ENCODE measurements at regions not wholly inside any gene's neighbourhood (a gene's known extent, or its start where the extent isn't known, plus 50 kb on each side); places are given as distances from the start of the nearest gene placed in this dataset.
"Not testable (repeated sequence)": the region's sequence is repeated elsewhere in the genome, so short reads cannot be mapped to it uniquely, and the experiment has no call there.

DNA sequence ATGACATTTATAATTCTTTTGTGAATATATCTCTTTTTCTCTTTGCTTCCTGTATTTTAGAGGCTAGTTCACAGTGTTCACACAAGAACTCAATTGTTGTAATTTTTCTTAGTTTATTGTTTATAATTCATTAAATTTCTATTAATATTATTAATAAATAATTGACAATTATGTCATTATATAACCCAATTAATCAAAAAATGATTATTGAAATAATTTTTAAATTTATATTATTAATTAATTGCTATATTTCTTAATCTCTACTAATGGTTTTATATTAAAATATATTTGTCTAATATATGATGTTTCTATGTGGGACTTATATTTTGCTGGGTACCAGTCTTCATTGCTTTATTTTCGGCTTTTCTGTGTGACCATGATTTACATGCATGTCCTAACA is 618.4 kb downstream of the CDH9 start:
- Histone ChIP-seq H3K4me3 (ENCODE audit: low read length) (no peak overlapping the region), H3K36me3 (ENCODE audit: control insufficient read depth, insufficient read depth, low read length) (no peaks in the 10 kb centered on the region), H3K9me3 (ENCODE audit: control insufficient read depth, low read depth, low read length) (peaks cover 3% of the 10 kb centered on the region), H3K4me1 (ENCODE audit: control insufficient read depth, insufficient read depth, low read length) (no peaks in the 10 kb centered on the region), H3K27me3 (ENCODE audit: control insufficient read depth, insufficient read depth, low read length) (no peaks in the 10 kb centered on the region), H3K27ac (ENCODE audit: low read length) (no peak overlapping the region)
- WGBS (ENCODE audit: insufficient coverage, low lambda C conversion rate), result 100% methylated on average over 1 of the region's 1 CpG
- DNase-seq, result no peak

DNA sequence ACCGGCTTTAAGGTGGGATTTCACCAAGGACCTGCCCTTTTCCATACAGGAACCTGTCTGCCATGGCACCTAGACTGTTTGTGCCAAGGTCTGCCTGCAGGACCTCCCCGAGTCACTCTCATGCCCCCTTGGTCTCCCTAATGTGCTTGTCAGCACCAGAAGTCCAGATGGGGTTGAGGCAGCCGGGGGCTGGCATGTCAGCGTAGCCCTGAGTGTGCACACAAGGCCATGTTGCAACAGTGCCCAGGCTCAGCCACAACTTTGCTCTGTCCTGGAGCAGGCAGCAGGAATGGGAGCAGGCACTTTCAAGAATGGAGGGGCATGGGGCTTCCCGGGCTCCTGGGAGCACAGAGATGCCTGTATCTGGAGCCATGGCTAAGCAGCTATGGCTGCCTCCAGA is 621.5 kb downstream of the CDH9 start:
- Histone ChIP-seq H3K36me3 (ENCODE audit: control insufficient read depth, insufficient read depth, low read length) (no peaks in the 10 kb centered on the region), H3K4me1 (ENCODE audit: control insufficient read depth, insufficient read depth, low read length) (no peaks in the 10 kb centered on the region), H3K4me3 (ENCODE audit: low read length) (no peak overlapping the region), H3K27ac (ENCODE audit: low read length) (no peak overlapping the region), H3K27me3 (ENCODE audit: control insufficient read depth, insufficient read depth, low read length) (no peaks in the 10 kb centered on the region), H3K9me3 (ENCODE audit: control insufficient read depth, low read depth, low read length) (peaks cover 3% of the 10 kb centered on the region)
- no CpG with 5 or more reads among the region's 5 CpGs for WGBS (ENCODE audit: insufficient coverage, low lambda C conversion rate)
- no peak for DNase-seq

DNA sequence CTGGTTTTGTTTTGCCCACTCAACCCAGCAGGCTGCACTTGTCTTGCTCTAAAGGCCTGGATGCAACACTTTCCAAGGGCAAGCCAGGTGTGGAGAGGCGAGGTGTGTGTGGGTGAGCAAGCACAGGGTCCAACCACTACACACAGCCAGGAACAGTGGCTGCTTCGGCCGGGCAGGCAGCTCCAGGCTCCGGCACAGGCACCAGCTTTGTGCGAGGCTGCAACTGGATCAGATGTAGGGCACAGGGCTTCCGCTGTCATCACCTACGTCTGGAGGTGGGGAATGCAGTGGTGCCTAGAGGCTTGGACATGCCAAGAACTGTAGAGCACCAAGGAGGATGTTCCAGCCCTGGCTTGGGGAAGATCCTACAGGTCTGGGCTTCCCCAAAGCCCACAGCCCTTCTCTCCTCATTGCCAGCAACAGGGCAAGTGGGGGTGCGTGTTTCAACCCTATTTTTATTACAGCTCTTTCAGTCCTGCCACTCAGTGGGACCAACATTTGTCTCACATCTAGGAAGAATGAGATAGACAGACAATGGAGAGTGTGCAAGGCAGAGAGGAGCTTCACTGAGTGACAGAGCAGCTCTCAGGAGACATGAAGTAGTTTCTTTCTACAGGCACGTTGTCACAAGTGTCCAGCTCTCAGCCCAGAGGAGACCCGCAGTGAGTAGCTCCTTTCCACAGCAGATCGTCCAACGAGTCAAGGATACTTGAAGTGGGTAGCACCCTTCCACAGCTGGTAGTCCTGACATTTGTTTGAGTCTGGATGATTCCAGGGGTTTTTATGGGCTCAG is 622.2 kb downstream of the CDH9 start:
- Histone ChIP-seq H3K27ac (ENCODE audit: low read length) (no peak overlapping the region), H3K9me3 (ENCODE audit: control insufficient read depth, low read depth, low read length) (peaks cover 3% of the 10 kb centered on the region), H3K27me3 (ENCODE audit: control insufficient read depth, insufficient read depth, low read length) (no peaks in the 10 kb centered on the region), H3K36me3 (ENCODE audit: control insufficient read depth, insufficient read depth, low read length) (no peaks in the 10 kb centered on the region), H3K4me1 (ENCODE audit: control insufficient read depth, insufficient read depth, low read length) (no peaks in the 10 kb centered on the region), H3K4me3 (ENCODE audit: low read length) (no peak overlapping the region)
- DNase-seq, result no peak
- no CpG with 5 or more reads among the region's 12 CpGs for WGBS (ENCODE audit: insufficient coverage, low lambda C conversion rate)

DNA sequence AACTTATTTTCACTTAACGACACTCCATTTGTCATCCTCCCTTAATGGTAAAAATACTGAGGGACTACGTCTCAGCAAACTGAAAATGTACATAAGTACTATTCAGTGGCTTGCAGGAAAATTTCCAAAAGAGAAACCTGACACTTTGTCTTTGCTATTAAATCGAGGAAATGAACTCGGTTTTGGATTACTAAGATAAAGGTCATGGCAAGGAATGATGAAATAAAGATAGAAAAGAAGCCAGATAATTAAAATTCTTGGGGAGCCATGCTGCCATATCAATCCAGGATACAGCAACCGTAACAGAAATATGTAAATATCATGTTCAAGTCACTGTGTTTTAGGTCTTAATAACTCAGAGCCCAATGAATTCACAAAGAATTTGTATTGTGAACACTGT is 647.8 kb downstream of the CDH9 start:
- H3K36me3 ChIP-seq (ENCODE audit: control insufficient read depth, insufficient read depth, low read length), result no peaks in the 10 kb centered on the region
- H3K27ac ChIP-seq (ENCODE audit: low read length), result no peak overlapping the region
- no peaks in the 10 kb centered on the region for H3K9me3 ChIP-seq (ENCODE audit: control insufficient read depth, low read depth, low read length)
- no peak for DNase-seq
- H3K4me1 ChIP-seq (ENCODE audit: control insufficient read depth, insufficient read depth, low read length), result no peaks in the 10 kb centered on the region
- 91% methylated on average over 4 of the region's 5 CpGs for WGBS (ENCODE audit: insufficient coverage, low lambda C conversion rate)
- no peak overlapping the region for H3K4me3 ChIP-seq (ENCODE audit: low read length)
- no peaks in the 10 kb centered on the region for H3K27me3 ChIP-seq (ENCODE audit: control insufficient read depth, insufficient read depth, low read length)

DNA sequence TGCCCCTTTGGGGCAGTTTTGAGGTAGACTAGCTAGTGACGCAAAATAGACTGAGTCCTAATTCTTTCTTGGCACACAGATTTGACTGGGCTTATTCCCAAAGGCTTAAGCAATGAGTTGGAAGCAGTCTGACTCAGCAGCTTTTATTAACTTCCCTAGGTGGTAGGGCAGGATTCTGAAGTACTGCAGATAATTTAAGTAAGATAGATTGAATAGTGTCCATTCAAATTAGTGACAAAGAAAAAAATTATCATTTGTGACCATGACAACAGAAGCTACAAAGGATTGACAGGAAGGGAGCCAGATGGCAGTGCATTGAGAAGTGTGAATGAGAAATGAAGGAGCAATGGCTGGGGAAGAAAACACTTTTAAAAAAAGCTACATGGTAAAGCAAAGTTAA is 649.4 kb downstream of the CDH9 start:
- no CpG with 5 or more reads among the region's 1 CpG for whole genome bisulfite sequencing (ENCODE audit: insufficient coverage, low lambda C conversion rate)
- no peaks in the 10 kb centered on the region for H3K36me3 ChIP-seq (ENCODE audit: control insufficient read depth, insufficient read depth, low read length)
- H3K4me3 ChIP-seq (ENCODE audit: low read length), result no peak overlapping the region
- no peak overlapping the region for H3K27ac ChIP-seq (ENCODE audit: low read length)
- H3K4me1 ChIP-seq (ENCODE audit: control insufficient read depth, insufficient read depth, low read length), result no peaks in the 10 kb centered on the region
- H3K9me3 ChIP-seq (ENCODE audit: control insufficient read depth, low read depth, low read length), result no peaks in the 10 kb centered on the region
- DNase-seq, result no peak
- H3K27me3 ChIP-seq (ENCODE audit: control insufficient read depth, insufficient read depth, low read length), result no peaks in the 10 kb centered on the region

DNA sequence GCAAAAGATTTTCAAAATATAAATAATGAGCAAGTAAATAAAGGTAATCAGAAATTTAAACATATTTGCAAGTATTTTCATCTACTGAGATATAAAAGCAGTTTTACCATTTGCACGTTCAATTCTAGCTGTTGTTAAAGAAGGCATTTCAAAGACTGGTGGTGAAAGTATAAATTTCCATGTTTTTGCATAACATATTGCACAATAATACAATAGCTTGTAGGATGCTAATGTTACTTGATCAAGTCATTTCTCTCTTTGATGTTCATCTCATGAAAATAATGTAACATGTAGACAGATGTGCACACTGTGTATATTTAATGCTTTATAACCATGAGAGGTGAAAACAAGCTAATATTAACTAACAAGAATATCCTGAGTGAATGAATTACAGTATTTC is 651.9 kb downstream of the CDH9 start:
- WGBS (ENCODE audit: insufficient coverage, low lambda C conversion rate), result 100% methylated on average over 1 of the region's 1 CpG
- no peaks in the 10 kb centered on the region for H3K4me1 ChIP-seq (ENCODE audit: control insufficient read depth, insufficient read depth, low read length)
- no peaks in the 10 kb centered on the region for H3K9me3 ChIP-seq (ENCODE audit: control insufficient read depth, low read depth, low read length)
- no peaks in the 10 kb centered on the region for H3K27me3 ChIP-seq (ENCODE audit: control insufficient read depth, insufficient read depth, low read length)
- no peak for DNase-seq
- H3K4me3 ChIP-seq (ENCODE audit: low read length), result no peak overlapping the region
- no peak overlapping the region for H3K27ac ChIP-seq (ENCODE audit: low read length)
- H3K36me3 ChIP-seq (ENCODE audit: control insufficient read depth, insufficient read depth, low read length), result no peaks in the 10 kb centered on the region

DNA sequence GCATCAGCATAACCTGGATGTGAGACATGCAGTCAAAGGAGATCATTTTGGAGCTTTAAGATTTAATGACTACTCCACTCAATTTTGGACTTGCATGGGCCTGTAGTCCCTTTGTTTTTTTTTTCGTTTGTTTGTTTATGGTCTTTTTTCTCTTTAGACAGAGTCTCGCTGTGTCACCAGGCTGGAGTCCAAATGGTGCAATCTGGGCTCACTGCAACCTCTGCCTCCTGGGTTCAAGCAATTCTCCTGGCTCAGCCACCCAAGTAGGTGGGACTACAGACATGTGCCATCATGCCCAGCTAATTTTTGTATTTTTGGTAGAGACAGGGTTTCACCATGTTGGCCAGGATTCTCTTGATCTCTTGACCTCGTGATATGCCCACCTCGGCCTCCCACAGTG is 673.8 kb downstream of the CDH9 start:
- not testable (repeated sequence) for H3K27me3 ChIP-seq (ENCODE audit: control insufficient read depth, insufficient read depth, low read length); H3K27ac ChIP-seq (ENCODE audit: low read length); H3K4me1 ChIP-seq (ENCODE audit: control insufficient read depth, insufficient read depth, low read length); H3K9me3 ChIP-seq (ENCODE audit: control insufficient read depth, low read depth, low read length); H3K36me3 ChIP-seq (ENCODE audit: control insufficient read depth, insufficient read depth, low read length); DNase-seq; H3K4me3 ChIP-seq (ENCODE audit: low read length)
- 94% methylated on average over 2 of the region's 4 CpGs for WGBS (ENCODE audit: insufficient coverage, low lambda C conversion rate)

DNA sequence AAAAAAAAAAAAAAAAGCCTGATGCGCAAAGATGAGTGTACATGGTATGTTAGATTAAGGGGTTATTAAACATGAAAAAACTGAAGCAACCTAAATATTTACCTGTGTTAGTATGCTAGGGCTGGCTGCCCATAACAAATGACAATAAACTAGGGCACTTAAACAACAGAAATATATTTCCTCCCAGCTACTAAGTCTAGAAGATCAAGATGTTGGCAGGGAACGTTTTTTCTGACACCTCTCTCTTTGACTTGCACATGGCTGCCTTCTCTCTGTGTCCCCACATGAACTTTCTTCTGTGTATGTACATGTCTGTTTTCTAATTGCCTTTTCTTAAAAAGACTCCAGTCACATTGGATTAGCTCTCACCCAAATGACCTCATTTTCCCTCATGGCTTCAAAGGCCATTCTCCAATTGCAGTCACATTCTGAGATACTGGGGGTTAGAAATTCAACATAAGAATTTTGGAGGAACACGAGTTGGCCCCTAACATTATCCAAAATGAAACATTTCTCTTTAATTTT is 694.5 kb downstream of the CDH9 start:
- Histone ChIP-seq H3K4me3 (ENCODE audit: low read length) (no peak overlapping the region), H3K27me3 (ENCODE audit: control insufficient read depth, insufficient read depth, low read length) (no peaks in the 10 kb centered on the region), H3K36me3 (ENCODE audit: control insufficient read depth, insufficient read depth, low read length) (no peaks in the 10 kb centered on the region), H3K4me1 (ENCODE audit: control insufficient read depth, insufficient read depth, low read length) (no peaks in the 10 kb centered on the region), H3K27ac (ENCODE audit: low read length) (no peak overlapping the region), H3K9me3 (ENCODE audit: control insufficient read depth, low read depth, low read length) (no peaks in the 10 kb centered on the region)
- WGBS (ENCODE audit: insufficient coverage, low lambda C conversion rate), result 43% methylated on average over 1 of the region's 3 CpGs
- no peak for DNase-seq

DNA sequence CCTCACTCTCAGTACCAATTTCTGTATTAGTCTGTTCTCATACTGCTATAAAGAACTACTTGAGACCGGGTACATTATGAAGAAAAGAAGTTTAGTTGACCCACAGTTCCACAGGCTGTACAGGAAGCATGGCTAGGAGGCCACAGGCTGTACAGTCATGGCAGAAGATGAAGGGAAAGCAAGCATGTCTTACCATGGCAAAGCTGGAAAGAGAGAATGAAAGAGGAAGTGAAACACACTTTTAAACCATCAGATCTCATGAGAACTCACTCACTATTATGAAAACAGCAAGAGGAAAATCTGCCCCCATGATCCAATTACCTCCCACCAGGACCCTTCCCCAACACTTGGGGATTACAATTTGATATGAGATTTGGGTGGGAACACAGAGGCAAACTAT is 698.8 kb downstream of the CDH9 start:
- Histone ChIP-seq H3K9me3 (ENCODE audit: control insufficient read depth, low read depth, low read length) (no peaks in the 10 kb centered on the region), H3K27me3 (ENCODE audit: control insufficient read depth, insufficient read depth, low read length) (no peaks in the 10 kb centered on the region), H3K4me1 (ENCODE audit: control insufficient read depth, insufficient read depth, low read length) (no peaks in the 10 kb centered on the region), H3K27ac (ENCODE audit: low read length) (no peak overlapping the region), H3K36me3 (ENCODE audit: control insufficient read depth, insufficient read depth, low read length) (no peaks in the 10 kb centered on the region), H3K4me3 (ENCODE audit: low read length) (no peak overlapping the region)
- no peak for DNase-seq
- no CpG with 5 or more reads among the region's 1 CpG for WGBS (ENCODE audit: insufficient coverage, low lambda C conversion rate)

DNA sequence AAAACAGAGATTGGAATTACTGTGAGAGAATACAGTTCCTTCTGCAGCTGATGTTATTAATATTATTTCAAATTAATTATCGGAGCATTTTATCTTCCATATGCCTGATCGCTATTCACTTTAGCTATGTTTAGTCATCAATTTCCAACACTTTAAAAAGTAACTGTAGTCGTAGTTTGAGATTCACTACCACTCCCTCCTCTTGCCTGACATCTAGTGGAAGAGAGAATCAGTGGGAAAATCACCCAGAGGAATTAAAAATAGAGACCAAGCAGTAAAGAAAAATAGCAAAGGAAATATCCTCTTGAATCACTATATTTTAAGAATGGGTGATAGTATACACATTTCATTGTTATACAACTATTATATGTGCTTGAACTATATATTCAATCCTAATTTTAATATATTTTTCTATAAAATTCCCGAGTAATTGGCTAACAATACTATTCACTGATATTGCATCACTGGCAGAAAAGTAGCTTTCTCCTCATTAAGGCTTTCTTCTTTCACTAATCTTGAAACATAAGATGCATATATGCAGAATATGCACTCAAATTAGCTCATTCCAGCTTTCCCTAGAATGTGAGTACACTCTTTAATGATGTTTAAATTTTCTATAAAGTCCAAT is 708.7 kb downstream of the CDH9 start:
- no peak for DNase-seq
- H3K36me3 ChIP-seq (ENCODE audit: control insufficient read depth, insufficient read depth, low read length), result no peaks in the 10 kb centered on the region
- WGBS (ENCODE audit: insufficient coverage, low lambda C conversion rate), result no CpG with 5 or more reads among the region's 4 CpGs
- H3K4me3 ChIP-seq (ENCODE audit: low read length), result no peak overlapping the region
- peaks cover under 1% of the 10 kb centered on the region for H3K9me3 ChIP-seq (ENCODE audit: control insufficient read depth, low read depth, low read length)
- H3K27ac ChIP-seq (ENCODE audit: low read length), result no peak overlapping the region
- H3K4me1 ChIP-seq (ENCODE audit: control insufficient read depth, insufficient read depth, low read length), result no peaks in the 10 kb centered on the region
- no peaks in the 10 kb centered on the region for H3K27me3 ChIP-seq (ENCODE audit: control insufficient read depth, insufficient read depth, low read length)

Measured in large intestine (tissue), 3 donors.